Retinal pigment epithelial cell (primary cell): ENCODE measurements at regions not wholly inside any gene's neighbourhood (a gene's known extent, or its start where the extent isn't known, plus 50 kb on each side); places are given as distances from the start of the nearest gene placed in this dataset.

Experiments
- DNase-seq: peaks from one replicate; pipeline ENCODE4 v3.0.0-alpha.2; 2010; ENCODE audit warnings: low read depth
- H3K4me3 ChIP-seq: 2 replicates; pipeline ENCODE4 v1.5.1; 2011; ENCODE audit warnings: mild to moderate bottlenecking, low read length, control low read depth, moderate library complexity
- TF ChIP-seq, protein P1 (sequence below): conservative IDR thresholded peaks from 2 replicates; pipeline ENCODE4 v1.5.1; 2011; ENCODE audit warnings: low read depth, low read length, control low read depth, inconsistent platforms

DNA sequence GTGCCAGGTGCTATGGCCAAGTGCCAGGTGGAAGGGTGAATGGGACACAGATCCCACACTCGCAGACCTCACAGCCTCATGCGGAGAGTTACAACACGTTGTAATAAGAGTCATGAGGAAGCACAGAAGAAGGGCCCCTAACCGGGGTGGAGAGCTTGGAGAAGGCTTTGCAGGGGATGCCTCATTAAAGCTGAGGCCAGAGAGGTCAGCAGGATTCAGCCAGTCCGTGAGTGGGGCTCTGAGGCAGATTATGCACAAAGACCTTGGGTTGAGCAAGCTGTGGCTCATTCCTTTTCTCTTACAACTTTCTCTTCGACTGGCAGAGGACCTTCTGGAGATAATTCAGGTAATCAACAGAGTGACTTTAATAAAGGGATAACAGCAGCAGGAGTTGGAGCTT is 65.3 kb upstream of the SNRK start:
- no peak overlapping the region for H3K4me3 ChIP-seq
- no peak for DNase-seq
- TF ChIP-seq, protein P1, sequence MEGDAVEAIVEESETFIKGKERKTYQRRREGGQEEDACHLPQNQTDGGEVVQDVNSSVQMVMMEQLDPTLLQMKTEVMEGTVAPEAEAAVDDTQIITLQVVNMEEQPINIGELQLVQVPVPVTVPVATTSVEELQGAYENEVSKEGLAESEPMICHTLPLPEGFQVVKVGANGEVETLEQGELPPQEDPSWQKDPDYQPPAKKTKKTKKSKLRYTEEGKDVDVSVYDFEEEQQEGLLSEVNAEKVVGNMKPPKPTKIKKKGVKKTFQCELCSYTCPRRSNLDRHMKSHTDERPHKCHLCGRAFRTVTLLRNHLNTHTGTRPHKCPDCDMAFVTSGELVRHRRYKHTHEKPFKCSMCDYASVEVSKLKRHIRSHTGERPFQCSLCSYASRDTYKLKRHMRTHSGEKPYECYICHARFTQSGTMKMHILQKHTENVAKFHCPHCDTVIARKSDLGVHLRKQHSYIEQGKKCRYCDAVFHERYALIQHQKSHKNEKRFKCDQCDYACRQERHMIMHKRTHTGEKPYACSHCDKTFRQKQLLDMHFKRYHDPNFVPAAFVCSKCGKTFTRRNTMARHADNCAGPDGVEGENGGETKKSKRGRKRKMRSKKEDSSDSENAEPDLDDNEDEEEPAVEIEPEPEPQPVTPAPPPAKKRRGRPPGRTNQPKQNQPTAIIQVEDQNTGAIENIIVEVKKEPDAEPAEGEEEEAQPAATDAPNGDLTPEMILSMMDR: no peak

DNA sequence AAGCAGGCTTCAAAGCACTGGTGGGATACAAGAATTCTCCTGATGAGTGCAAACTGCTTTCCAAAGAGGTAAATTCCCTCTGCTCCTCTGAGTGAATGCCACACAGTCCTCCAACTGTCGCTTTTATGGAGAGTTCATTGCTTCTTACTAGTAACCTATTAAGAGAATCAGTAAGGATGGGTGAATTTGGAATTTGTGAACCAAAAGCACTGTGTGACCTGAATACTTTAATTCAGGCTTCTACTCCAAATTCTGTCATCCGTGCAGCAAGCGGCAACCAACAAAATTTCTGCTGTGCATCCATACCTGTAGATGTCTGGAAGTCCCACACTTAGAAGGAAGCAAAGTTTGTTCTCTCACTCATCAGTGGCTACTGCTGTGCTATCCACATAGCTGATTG is 66.7 kb upstream of the SNRK start:
- no peak overlapping the region for H3K4me3 ChIP-seq
- TF ChIP-seq, protein P1: no peak
- DNase-seq: no peak

DNA sequence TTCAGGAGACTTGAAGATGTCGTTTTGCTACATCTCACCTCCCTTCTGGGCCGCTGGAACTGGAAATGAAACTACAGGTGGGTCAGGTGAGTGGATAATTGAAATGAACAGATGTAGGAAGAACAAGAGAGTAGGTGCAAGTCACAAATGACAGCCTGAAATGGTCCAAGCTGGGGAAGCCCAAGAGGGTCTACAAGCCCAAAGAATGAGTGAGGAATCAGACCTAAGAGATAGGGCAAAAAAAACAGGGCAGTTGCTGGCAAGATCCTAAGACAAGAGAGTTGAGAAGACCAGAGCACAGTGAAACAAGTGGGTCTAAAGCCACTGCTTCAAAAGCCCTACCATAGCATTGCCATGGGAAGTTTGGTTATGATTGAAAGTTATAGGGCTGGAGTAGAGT is 67.4 kb upstream of the SNRK start:
- TF ChIP-seq, protein P1: no peak
- H3K4me3 ChIP-seq: no peak overlapping the region
- no peak for DNase-seq

DNA sequence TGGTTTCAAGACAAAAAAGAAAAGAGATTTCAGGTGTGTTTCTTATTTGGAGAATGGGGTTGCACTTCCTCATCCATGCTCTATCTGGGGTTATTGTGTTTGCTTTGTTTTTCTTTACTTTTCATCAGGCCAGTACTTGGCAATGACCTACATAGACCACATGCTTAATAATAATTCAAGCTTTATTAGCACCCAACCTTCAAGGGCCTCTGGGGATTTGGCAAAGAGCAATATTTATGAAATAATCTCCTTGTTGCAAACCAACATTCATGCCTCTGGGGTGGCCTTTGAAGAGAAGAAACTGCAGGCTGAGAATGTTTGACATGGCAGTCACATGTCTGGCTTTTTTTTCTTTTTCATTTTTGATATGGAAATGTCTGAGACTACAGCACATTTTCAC is 68.2 kb upstream of the SNRK start:
- no peak for DNase-seq
- TF ChIP-seq, protein P1: no peak
- H3K4me3 ChIP-seq: no peak overlapping the region

DNA sequence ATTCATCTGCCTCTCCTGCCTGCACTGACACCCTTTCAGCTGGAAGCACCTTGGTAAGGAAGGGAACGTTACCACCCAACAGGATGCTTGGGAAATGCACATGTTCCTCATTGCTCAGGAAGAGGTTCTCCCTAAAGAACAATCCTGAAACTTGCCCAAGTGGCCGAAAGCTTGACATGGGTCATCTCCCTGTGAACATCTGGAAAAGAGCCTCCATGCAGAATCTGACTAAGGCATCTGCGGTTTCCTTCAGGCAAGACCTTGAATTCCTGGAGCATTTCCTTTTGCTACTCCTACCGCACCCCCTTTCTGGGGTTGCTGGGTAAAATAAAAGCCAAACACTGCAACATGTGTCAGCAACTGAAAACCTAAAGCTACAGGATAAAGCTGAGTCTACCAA is 68.7 kb upstream of the SNRK start:
- no peak for DNase-seq
- no peak overlapping the region for H3K4me3 ChIP-seq
- TF ChIP-seq, protein P1: no peak

DNA sequence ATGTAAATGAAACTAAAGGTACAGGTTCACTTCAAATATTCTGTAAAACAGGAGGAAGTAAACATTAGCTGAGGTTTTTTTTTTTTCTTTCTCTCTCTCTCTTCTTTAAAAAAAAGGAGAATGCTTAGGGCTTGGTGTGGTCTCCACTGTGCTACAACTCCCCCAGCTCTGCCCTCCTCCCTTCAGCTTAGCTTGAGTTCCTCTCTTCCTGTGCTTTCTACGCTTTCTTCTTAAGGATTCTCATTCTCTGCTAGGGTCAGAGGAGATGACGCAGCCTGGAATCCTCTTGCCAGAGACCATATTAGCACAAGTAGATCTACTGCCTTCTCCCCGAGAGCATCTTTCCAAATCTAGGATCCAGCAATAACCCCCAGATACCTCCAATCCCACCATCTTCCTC is 69.1 kb upstream of the SNRK start:
- H3K4me3 ChIP-seq: no peak overlapping the region
- DNase-seq: no peak
- TF ChIP-seq, protein P1: no peak

DNA sequence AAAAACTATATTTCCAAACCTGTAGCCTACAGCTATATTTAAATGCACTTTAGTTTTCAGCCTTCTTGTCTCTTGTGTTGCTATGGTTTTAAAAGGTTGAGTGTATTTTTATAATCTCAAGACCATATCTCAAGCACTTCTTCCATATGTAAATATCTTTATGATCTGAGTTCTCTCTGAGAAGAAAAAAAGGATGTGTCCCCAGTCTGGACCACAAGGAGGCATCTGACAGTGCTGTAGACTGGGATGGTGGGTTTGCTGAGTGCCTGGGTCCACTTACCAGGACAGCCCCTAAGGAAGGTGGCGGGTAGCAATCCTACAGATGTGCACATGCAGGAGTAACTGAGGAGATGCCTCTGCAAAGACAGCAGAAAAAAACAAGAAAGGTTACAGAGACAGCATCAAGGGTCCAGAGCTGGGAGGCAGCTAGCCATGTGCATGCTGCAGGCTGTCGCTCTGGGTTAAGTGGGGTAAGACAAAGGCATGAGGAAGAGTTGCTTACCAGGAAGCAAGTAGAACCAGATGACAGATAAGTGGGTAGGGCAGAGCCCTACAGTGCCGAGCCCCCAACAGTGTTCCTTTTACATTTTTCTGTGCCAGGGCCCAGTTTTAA is 70.6 kb upstream of the SNRK start:
- no peak for DNase-seq
- no peak overlapping the region for H3K4me3 ChIP-seq
- TF ChIP-seq, protein P1: peak; percentile 20
